ENCODE measurements at regions not wholly inside any gene's neighbourhood (a gene's known extent, or its start where the extent isn't known, plus 50 kb on each side); places are given as distances from the start of the nearest gene placed in this dataset.

- Histone ChIP-seq H3K27ac (no peak overlapping the region), H3K9me3 (ENCODE audit: severe bottlenecking) (peaks cover 4% of the 10 kb centered on the region), H3K4me3 (ENCODE audit: low read depth, low read length) (no peak overlapping the region), H3K27me3 (ENCODE audit: insufficient read depth, low read depth, severe bottlenecking) (no peaks in the 10 kb centered on the region), H3K36me3 (no peaks in the 10 kb centered on the region)
- no peak for TF ChIP-seq CTCF (IDR thresholded peaks at IDR 0.05; ENCODE audit: low read depth, low read length)
- no peak for DNase-seq
These were observed 56.1 kb upstream of the MVB12B start for GRCh38 chr9:126270556-126270955.

GRCh38 chr9:126275386-126276001 is 51.1 kb upstream of the MVB12B start:
- no peaks in the 10 kb centered on the region for H3K27me3 ChIP-seq (ENCODE audit: insufficient read depth, low read depth, severe bottlenecking)
- no peak for DNase-seq
- TF ChIP-seq CTCF (IDR thresholded peaks at IDR 0.05; ENCODE audit: low read depth, low read length): no peak

GRCh38 chr9:126276056-126276728 is 50.4 kb upstream of the MVB12B start:
- no peak for TF ChIP-seq CTCF (IDR thresholded peaks at IDR 0.05; ENCODE audit: low read depth, low read length)
- H3K27me3 ChIP-seq (ENCODE audit: insufficient read depth, low read depth, severe bottlenecking): no peaks in the 10 kb centered on the region
- DNase-seq: peak; percentile 42
- H3K27ac ChIP-seq: peak overlapping the region; percentile 1; the same call in 1 of the 2 replicates
- no peak overlapping the region for H3K4me3 ChIP-seq (ENCODE audit: low read depth, low read length)
- peaks cover 9% of the 10 kb centered on the region for H3K9me3 ChIP-seq (ENCODE audit: severe bottlenecking)
- H3K36me3 ChIP-seq: no peaks in the 10 kb centered on the region

More at GRCh38 chr9:126275386-126276001, 51.1 kb upstream of the MVB12B start:
- H3K9me3 ChIP-seq (ENCODE audit: severe bottlenecking): peaks cover 9% of the 10 kb centered on the region
- H3K27ac ChIP-seq: peak overlapping the region; percentile 1; the same call in 1 of the 2 replicates
- no peak overlapping the region for H3K4me3 ChIP-seq (ENCODE audit: low read depth, low read length)
- no peaks in the 10 kb centered on the region for H3K36me3 ChIP-seq
